HEK293 (cell line): ENCODE measurements at regions not wholly inside any gene's neighbourhood (a gene's known extent, or its start where the extent isn't known, plus 50 kb on each side); places are given as distances from the start of the nearest gene placed in this dataset.

ENCODE experiments used
- ZBTB8A ChIP-seq: fragments of 450-650 bp; formaldehyde crosslinking; IDR thresholded peaks from 2 replicates; pipeline ENCODE4 v1.5.1; 2016; ENCODE audit warnings: missing biosample characterization, missing genetic modification characterization
- ZNF175 ChIP-seq: fragments of 450-650 bp; formaldehyde crosslinking; IDR thresholded peaks from 2 replicates; pipeline ENCODE4 v1.5.1; 2016; ENCODE audit warnings: missing biosample characterization, missing genetic modification characterization
- ZNF239 ChIP-seq: fragments of 450-650 bp; formaldehyde crosslinking; IDR thresholded peaks from 2 replicates; pipeline ENCODE4 v1.5.1; 2016; ENCODE audit warnings: missing biosample characterization, missing genetic modification characterization
- ZNF292 ChIP-seq: fragments of 450-650 bp; formaldehyde crosslinking; IDR thresholded peaks from 2 replicates; pipeline ENCODE4 v1.5.1; 2016; ENCODE audit warnings: low read depth, missing biosample characterization, missing genetic modification characterization, borderline replicate concordance
- TF ChIP-seq, protein P1 (sequence below): fragments of 450-650 bp; formaldehyde crosslinking; IDR thresholded peaks from 2 replicates; pipeline ENCODE4 v1.5.1; 2016; ENCODE audit warnings: missing biosample characterization, missing genetic modification characterization
- TF ChIP-seq, protein P2 (sequence below): fragments of 450-650 bp; formaldehyde crosslinking; IDR thresholded peaks from 2 replicates; pipeline ENCODE4 v1.5.1; 2016; ENCODE audit warnings: missing biosample characterization, missing genetic modification characterization
- TF ChIP-seq, protein P3 (sequence below): fragments of 450-650 bp; formaldehyde crosslinking; IDR thresholded peaks from 2 replicates; pipeline ENCODE4 v1.5.1; 2016; ENCODE audit warnings: missing biosample characterization, missing genetic modification characterization

DNA sequence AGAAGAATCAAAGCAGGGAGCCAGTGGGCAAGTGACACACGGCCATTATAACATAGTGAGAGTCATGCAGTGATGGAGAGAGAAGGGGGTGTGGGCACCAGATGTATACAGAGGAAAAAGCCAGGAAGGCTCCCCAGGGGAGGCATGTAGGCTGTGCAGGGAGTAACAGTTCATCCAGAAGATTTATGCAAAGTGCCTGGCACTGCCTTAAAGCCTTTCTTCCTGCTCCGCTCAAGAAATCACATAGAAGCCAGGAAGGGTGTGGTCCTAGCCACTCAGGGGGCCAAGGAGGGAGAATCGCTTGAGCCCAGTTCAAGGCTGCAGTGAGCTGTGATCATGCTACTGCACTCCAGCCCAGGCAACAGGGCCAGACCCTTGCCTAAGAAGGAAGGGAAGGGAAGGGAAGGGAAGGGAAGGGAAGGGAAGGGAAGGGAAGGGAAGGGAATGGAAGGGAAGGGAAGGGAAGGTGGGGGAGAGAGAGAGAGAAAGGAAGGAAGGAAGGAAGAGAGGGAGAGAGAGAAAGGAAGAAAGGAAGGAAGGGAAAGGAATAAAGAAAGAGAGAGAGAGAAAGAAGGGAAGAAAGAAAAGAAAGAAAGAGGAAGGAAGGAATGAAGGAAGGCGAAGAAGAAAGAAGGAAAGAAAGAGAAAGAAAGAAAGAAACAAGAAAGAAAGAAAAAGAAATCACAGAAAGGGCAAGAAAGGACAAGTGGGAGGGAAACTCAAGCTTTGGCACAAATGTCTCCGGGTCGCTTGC lies 89.8 kb downstream of the LHX2 start:
- TF ChIP-seq, protein P1, sequence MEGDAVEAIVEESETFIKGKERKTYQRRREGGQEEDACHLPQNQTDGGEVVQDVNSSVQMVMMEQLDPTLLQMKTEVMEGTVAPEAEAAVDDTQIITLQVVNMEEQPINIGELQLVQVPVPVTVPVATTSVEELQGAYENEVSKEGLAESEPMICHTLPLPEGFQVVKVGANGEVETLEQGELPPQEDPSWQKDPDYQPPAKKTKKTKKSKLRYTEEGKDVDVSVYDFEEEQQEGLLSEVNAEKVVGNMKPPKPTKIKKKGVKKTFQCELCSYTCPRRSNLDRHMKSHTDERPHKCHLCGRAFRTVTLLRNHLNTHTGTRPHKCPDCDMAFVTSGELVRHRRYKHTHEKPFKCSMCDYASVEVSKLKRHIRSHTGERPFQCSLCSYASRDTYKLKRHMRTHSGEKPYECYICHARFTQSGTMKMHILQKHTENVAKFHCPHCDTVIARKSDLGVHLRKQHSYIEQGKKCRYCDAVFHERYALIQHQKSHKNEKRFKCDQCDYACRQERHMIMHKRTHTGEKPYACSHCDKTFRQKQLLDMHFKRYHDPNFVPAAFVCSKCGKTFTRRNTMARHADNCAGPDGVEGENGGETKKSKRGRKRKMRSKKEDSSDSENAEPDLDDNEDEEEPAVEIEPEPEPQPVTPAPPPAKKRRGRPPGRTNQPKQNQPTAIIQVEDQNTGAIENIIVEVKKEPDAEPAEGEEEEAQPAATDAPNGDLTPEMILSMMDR: no peak
- TF ChIP-seq ZNF175 (tag by site-specific recombination) (no peak), ZNF239 (no peak), ZNF292 (no peak), ZBTB8A (tag by site-specific recombination) (no peak)
- TF ChIP-seq, protein P2, sequence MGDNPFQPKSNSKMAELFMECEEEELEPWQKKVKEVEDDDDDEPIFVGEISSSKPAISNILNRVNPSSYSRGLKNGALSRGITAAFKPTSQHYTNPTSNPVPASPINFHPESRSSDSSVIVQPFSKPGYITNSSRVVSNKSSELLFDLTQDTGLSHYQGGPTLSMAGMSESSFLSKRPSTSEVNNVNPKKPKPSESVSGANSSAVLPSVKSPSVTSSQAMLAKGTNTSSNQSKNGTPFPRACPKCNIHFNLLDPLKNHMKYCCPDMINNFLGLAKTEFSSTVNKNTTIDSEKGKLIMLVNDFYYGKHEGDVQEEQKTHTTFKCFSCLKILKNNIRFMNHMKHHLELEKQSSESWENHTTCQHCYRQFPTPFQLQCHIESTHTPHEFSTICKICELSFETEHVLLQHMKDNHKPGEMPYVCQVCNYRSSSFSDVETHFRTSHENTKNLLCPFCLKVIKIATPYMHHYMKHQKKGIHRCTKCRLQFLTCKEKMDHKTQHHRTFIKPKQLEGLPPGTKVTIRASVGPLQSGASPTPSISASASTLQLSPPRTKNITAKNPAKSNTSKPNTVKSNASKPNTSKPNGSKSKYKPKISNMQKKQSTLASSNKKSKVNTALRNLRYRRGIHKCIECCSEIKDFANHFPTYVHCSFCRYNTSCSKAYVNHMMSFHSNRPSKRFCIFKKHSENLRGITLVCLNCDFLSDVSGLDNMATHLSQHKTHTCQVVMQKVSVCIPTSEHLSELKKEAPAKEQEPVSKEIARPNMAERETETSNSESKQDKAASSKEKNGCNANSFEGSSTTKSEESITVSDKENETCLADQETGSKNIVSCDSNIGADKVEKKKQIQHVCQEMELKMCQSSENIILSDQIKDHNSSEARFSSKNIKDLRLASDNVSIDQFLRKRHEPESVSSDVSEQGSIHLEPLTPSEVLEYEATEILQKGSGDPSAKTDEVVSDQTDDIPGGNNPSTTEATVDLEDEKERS (tag by site-specific recombination): no peak
- TF ChIP-seq, protein P3, sequence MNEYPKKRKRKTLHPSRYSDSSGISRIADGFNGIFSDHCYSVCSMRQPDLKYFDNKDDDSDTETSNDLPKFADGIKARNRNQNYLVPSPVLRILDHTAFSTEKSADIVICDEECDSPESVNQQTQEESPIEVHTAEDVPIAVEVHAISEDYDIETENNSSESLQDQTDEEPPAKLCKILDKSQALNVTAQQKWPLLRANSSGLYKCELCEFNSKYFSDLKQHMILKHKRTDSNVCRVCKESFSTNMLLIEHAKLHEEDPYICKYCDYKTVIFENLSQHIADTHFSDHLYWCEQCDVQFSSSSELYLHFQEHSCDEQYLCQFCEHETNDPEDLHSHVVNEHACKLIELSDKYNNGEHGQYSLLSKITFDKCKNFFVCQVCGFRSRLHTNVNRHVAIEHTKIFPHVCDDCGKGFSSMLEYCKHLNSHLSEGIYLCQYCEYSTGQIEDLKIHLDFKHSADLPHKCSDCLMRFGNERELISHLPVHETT: no peak
